Neural crest cell (in vitro differentiated cells): ENCODE measurements at regions not wholly inside any gene's neighbourhood (a gene's known extent, or its start where the extent isn't known, plus 50 kb on each side); places are given as distances from the start of the nearest gene placed in this dataset.

Source experiments
- DNase-seq: peaks from one replicate; pipeline ENCODE4 v3.0.0; 2021; ENCODE audit warnings: low read depth, mixed read lengths, low spot score
- H3K27ac Mint-ChIP-seq: one replicate; pipeline ENCODE4 v1.8.0; 2021; ENCODE audit warnings: mild to moderate bottlenecking, mixed read lengths; ENCODE audit not compliant: unreplicated experiment
- H3K27me3 Mint-ChIP-seq: 2 replicates; pipeline ENCODE4 v1.8.0; 2021; ENCODE audit warnings: low read depth, mild to moderate bottlenecking, mixed read lengths
- H3K36me3 Mint-ChIP-seq: 2 replicates; pipeline ENCODE4 v1.8.0; 2021; ENCODE audit warnings: low read depth, mild to moderate bottlenecking, mixed read lengths
- H3K4me1 Mint-ChIP-seq: 2 replicates; pipeline ENCODE4 v1.8.0; 2021; ENCODE audit warnings: mixed read lengths
- H3K4me3 Mint-ChIP-seq: one replicate; pipeline ENCODE4 v1.8.0; 2021; ENCODE audit warnings: mild to moderate bottlenecking, mixed read lengths
- H3K9me3 Mint-ChIP-seq: 2 replicates; pipeline ENCODE4 v1.8.0; 2021; ENCODE audit warnings: mixed read lengths
- CTCF ChIP-seq: fragments of 200-600 bp; sonication (generic); conservative IDR thresholded peaks from 2 replicates; pipeline ENCODE4 v1.5.0; 2021; ENCODE audit warnings: antibody characterized with exemption, mild to moderate bottlenecking

GRCh38 chr13:53340505-53341143 lies 312.0 kb downstream of the OLFM4 start:
- H3K27ac Mint-ChIP-seq: no peak overlapping the region
- peaks cover 5% of the 10 kb centered on the region for H3K9me3 Mint-ChIP-seq
- no peaks in the 10 kb centered on the region for H3K27me3 Mint-ChIP-seq
- TF ChIP-seq CTCF: no peak
- no peak for DNase-seq
- no peak overlapping the region for H3K4me3 Mint-ChIP-seq
- H3K36me3 Mint-ChIP-seq: no peaks in the 10 kb centered on the region
- no peaks in the 10 kb centered on the region for H3K4me1 Mint-ChIP-seq

DNA sequence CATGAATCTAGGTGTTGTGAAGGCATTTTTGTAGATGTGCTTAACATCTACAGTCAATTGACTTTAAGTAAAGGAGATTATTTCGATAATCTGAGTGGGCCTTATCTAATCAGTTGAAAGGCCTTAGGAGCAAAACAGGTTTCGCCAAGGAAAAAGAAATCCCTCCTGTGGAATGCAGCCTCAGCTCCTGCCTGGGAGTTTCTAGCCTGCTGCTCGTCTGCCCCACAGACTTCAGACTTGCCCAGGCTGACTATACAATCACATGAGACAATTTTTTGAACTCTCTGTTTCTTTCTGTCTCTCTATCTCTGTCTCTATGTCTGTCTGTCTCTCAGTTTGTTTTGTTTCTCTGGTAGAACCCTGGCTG lies 312.5 kb downstream of the OLFM4 start:
- no peak for DNase-seq
- Mint-ChIP-seq H3K4me3 (no peak overlapping the region), H3K27me3 (no peaks in the 10 kb centered on the region), H3K4me1 (no peaks in the 10 kb centered on the region), H3K9me3 (peaks cover 5% of the 10 kb centered on the region), H3K27ac (no peak overlapping the region), H3K36me3 (no peaks in the 10 kb centered on the region)
- TF ChIP-seq CTCF: no peak

DNA sequence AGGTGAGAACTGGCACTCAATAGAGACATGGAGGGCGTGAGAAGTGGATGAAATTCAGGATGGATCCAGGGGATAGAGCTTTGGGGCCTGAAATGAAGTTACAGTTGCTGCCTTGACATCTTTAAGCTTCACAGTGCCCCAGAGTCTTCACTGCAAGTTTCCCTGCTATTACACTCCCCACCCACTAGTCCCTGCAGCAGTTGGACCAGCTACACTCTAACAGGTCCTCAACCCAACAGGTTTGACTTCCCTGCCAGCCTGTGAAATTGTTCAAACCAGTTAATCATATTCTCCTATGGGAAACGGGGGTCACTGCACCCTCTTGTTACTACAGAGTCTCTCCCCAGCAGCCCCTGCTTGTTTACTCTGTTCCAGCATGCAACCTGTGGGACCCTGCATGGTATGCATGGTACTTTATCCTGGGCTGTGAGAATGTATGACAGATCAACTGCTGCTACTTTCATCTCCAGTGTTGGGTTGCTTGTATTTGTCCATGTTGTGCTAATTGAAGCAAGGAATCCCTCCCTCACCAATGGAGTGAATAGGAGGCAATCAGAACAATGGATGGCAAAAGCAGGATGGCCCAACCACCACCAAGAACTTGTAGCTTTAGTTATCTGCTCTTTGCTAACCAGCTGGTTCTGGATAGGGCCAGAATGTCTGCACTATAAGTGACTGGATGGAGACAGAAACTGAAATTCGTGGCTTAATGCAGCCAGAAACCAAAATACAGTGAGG lies 314.2 kb downstream of the OLFM4 start:
- Mint-ChIP-seq H3K4me1 (no peaks in the 10 kb centered on the region), H3K9me3 (peaks cover 5% of the 10 kb centered on the region), H3K36me3 (no peaks in the 10 kb centered on the region), H3K27me3 (no peaks in the 10 kb centered on the region), H3K4me3 (no peak overlapping the region), H3K27ac (no peak overlapping the region)
- no peak for TF ChIP-seq CTCF
- no peak for DNase-seq

DNA sequence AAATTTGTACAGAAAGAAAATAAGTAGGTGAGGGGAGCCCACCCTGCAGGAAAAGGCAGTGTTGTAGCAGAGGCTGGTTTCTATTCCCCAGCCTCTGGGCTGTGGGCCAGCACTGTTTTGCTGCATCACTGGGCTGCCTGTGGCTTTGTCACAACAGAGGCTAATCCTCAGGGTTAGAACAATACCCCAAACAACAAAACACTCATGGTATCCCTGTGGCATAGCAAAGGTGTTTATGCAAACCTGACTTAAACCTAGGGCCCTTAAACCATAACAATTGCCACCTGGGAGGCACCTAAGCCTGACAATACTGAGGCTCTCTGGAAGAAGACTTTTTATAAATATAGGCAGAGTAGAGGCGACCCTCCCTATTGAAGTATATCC lies 314.7 kb downstream of the OLFM4 start:
- Mint-ChIP-seq H3K9me3 (peaks cover 5% of the 10 kb centered on the region), H3K27ac (no peak overlapping the region), H3K36me3 (no peaks in the 10 kb centered on the region), H3K4me3 (no peak overlapping the region), H3K4me1 (no peaks in the 10 kb centered on the region), H3K27me3 (no peaks in the 10 kb centered on the region)
- no peak for DNase-seq
- no peak for TF ChIP-seq CTCF

DNA sequence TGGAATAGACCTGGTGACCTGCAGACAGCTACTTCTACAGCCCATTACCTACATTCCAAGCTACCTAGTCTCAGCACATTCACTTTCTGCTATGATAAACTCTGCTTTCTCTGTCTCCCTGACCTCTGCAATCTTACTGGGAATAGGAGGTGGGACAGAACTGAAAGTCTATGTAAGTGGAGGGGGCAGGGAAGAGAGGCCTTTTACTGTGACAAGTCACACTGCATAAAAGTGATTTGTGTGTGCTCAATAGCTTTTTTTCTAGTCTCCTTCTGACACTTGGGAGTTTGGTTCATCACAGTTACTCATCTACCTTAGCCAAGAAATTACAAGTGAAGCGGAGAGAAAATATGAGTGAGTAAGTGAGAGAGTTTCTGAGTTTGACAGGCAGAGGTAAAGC lies 322.4 kb downstream of the OLFM4 start:
- Mint-ChIP-seq H3K27me3 (no peaks in the 10 kb centered on the region), H3K36me3 (no peaks in the 10 kb centered on the region), H3K4me3 (no peak overlapping the region), H3K27ac (no peak overlapping the region), H3K9me3 (no peaks in the 10 kb centered on the region), H3K4me1 (no peaks in the 10 kb centered on the region)
- no peak for TF ChIP-seq CTCF
- no peak for DNase-seq
